ENCODE measurements at regions not wholly inside any gene's neighbourhood (a gene's known extent, or its start where the extent isn't known, plus 50 kb on each side); places are given as distances from the start of the nearest gene placed in this dataset.
"Not testable (repeated sequence)": the region's sequence is repeated elsewhere in the genome, so short reads cannot be mapped to it uniquely, and the experiment has no call there.

- Mint-ChIP-seq H3K4me1 (no peaks in the 10 kb centered on the region), H3K27me3 (peaks cover 30 to 54% of the 10 kb centered on the region in 2 donors), H3K9me3 (no peaks in the 10 kb centered on the region), H3K4me3 (no peak overlapping the region), H3K27ac (no peak overlapping the region), H3K36me3 (no peaks in the 10 kb centered on the region)
- ATAC-seq (replicated peaks) (no peak), DNase-seq (no peak)
Measured at GRCh38 chr22:49354516-49355210, 473.0 kb downstream of the BRD1 start.

GRCh38 chr22:49353235-49353634 lies 474.4 kb downstream of the BRD1 start:
- no peaks in the 10 kb centered on the region for H3K9me3 Mint-ChIP-seq
- DNase-seq (no peak), ATAC-seq (replicated peaks) (no peak)
- no peaks in the 10 kb centered on the region for H3K36me3 Mint-ChIP-seq
- H3K4me1 Mint-ChIP-seq, result no peaks in the 10 kb centered on the region
- no peak overlapping the region for H3K27ac Mint-ChIP-seq
- peaks cover 35 to 54% of the 10 kb centered on the region in 2 donors for H3K27me3 Mint-ChIP-seq
- no peak overlapping the region for H3K4me3 Mint-ChIP-seq

GRCh38 chr22:49352361-49353169 lies 475.1 kb downstream of the BRD1 start:
- no peak overlapping the region for H3K4me3 Mint-ChIP-seq
- H3K9me3 Mint-ChIP-seq, result no peaks in the 10 kb centered on the region
- no peaks in the 10 kb centered on the region for H3K4me1 Mint-ChIP-seq
- H3K27ac Mint-ChIP-seq, result no peak overlapping the region
- H3K27me3 Mint-ChIP-seq, result peaks cover 35 to 54% of the 10 kb centered on the region in 2 donors
- no peaks in the 10 kb centered on the region for H3K36me3 Mint-ChIP-seq
- DNase-seq (no peak), ATAC-seq (replicated peaks) (no peak)

- Mint-ChIP-seq H3K4me3 (peak overlapping the region in 1 of 2 donors; percentile 49), H3K4me1 (no peaks in the 10 kb centered on the region), H3K27me3 (peaks cover 35 to 54% of the 10 kb centered on the region in 2 donors), H3K9me3 (no peaks in the 10 kb centered on the region), H3K36me3 (no peaks in the 10 kb centered on the region), H3K27ac (no peak overlapping the region)
- no peak for ATAC-seq (replicated peaks)
- DNase-seq, result no peak
Measured at GRCh38 chr22:49351761-49352227, 475.9 kb downstream of the BRD1 start.

- H3K36me3 Mint-ChIP-seq, result no peaks in the 10 kb centered on the region
- H3K27ac Mint-ChIP-seq, result no peak overlapping the region
- H3K27me3 Mint-ChIP-seq, result peaks cover 40 to 53% of the 10 kb centered on the region in 2 donors
- no peaks in the 10 kb centered on the region for H3K4me1 Mint-ChIP-seq
- no peak overlapping the region for H3K4me3 Mint-ChIP-seq
- no peaks in the 10 kb centered on the region for H3K9me3 Mint-ChIP-seq
- ATAC-seq (replicated peaks) (no peak), DNase-seq (no peak)
Measured at GRCh38 chr22:49350441-49351121, 477.1 kb downstream of the BRD1 start.

- peaks cover 39 to 47% of the 10 kb centered on the region in 2 donors for H3K27me3 Mint-ChIP-seq
- no peak overlapping the region for H3K4me3 Mint-ChIP-seq
- H3K9me3 Mint-ChIP-seq, result no peaks in the 10 kb centered on the region
- ATAC-seq (replicated peaks), result no peak
- no peak overlapping the region for H3K27ac Mint-ChIP-seq
- H3K4me1 Mint-ChIP-seq, result no peaks in the 10 kb centered on the region
- H3K36me3 Mint-ChIP-seq, result no peaks in the 10 kb centered on the region
- DNase-seq, result no peak
Measured at GRCh38 chr22:49349841-49350381, 477.8 kb downstream of the BRD1 start.

GRCh38 chr22:49349181-49349835 lies 478.4 kb downstream of the BRD1 start:
- Mint-ChIP-seq H3K4me1 (no peaks in the 10 kb centered on the region), H3K27ac (no peak overlapping the region), H3K36me3 (no peaks in the 10 kb centered on the region), H3K4me3 (no peak overlapping the region), H3K27me3 (peaks cover 34 to 47% of the 10 kb centered on the region in 2 donors), H3K9me3 (no peaks in the 10 kb centered on the region)
- ATAC-seq (replicated peaks) (no peak), DNase-seq (no peak)

GRCh38 chr22:49348631-49349030 lies 479.0 kb downstream of the BRD1 start:
- DNase-seq, result no peak
- Mint-ChIP-seq H3K4me3 (no peak overlapping the region), H3K9me3 (no peaks in the 10 kb centered on the region), H3K27ac (no peak overlapping the region), H3K27me3 (peaks cover 33 to 46% of the 10 kb centered on the region in 2 donors), H3K4me1 (no peaks in the 10 kb centered on the region), H3K36me3 (no peaks in the 10 kb centered on the region)
- no peak for ATAC-seq (replicated peaks)

- H3K4me1 Mint-ChIP-seq, result no peaks in the 10 kb centered on the region
- H3K4me3 Mint-ChIP-seq, result no peak overlapping the region
- peaks cover 29 to 39% of the 10 kb centered on the region in 2 donors for H3K27me3 Mint-ChIP-seq
- no peak overlapping the region for H3K27ac Mint-ChIP-seq
- H3K36me3 Mint-ChIP-seq, result no peaks in the 10 kb centered on the region
- H3K9me3 Mint-ChIP-seq, result no peaks in the 10 kb centered on the region
- no peak for ATAC-seq (replicated peaks)
- no peak for DNase-seq
Measured at GRCh38 chr22:49347376-49347775, 480.3 kb downstream of the BRD1 start.

- Mint-ChIP-seq H3K4me3 (no peak overlapping the region), H3K36me3 (no peaks in the 10 kb centered on the region), H3K27me3 (peaks cover 29 to 44% of the 10 kb centered on the region in 2 donors), H3K27ac (no peak overlapping the region), H3K4me1 (no peaks in the 10 kb centered on the region), H3K9me3 (no peaks in the 10 kb centered on the region)
- no peak for DNase-seq
- ATAC-seq (replicated peaks), result no peak
Measured at GRCh38 chr22:49345896-49346295, 481.8 kb downstream of the BRD1 start.

- Mint-ChIP-seq H3K4me3 (no peak overlapping the region), H3K27me3 (peaks cover 27 to 47% of the 10 kb centered on the region in 2 donors), H3K4me1 (no peaks in the 10 kb centered on the region), H3K27ac (no peak overlapping the region), H3K9me3 (no peaks in the 10 kb centered on the region), H3K36me3 (no peaks in the 10 kb centered on the region)
- no peak for ATAC-seq (replicated peaks)
- DNase-seq, result no peak
Measured at GRCh38 chr22:49344656-49345055, 483.0 kb downstream of the BRD1 start.

- Mint-ChIP-seq H3K27me3 (peaks cover 22 to 46% of the 10 kb centered on the region in 2 donors), H3K9me3 (no peaks in the 10 kb centered on the region), H3K4me3 (no peak overlapping the region), H3K27ac (no peak overlapping the region), H3K4me1 (no peaks in the 10 kb centered on the region), H3K36me3 (no peaks in the 10 kb centered on the region)
- DNase-seq, result no peak
- no peak for ATAC-seq (replicated peaks)
Measured at GRCh38 chr22:49344161-49344560, 483.5 kb downstream of the BRD1 start.

GRCh38 chr22:49340406-49340805 lies 487.3 kb downstream of the BRD1 start:
- Mint-ChIP-seq H3K27me3 (peaks cover 20 to 35% of the 10 kb centered on the region in 2 donors), H3K4me3 (no peak overlapping the region), H3K27ac (no peak overlapping the region), H3K36me3 (no peaks in the 10 kb centered on the region), H3K9me3 (no peaks in the 10 kb centered on the region), H3K4me1 (no peaks in the 10 kb centered on the region)
- no peak for DNase-seq
- ATAC-seq (replicated peaks), result no peak

GRCh38 chr22:49336483-49336882 lies 491.2 kb downstream of the BRD1 start:
- peaks cover 18 to 23% of the 10 kb centered on the region in 2 donors for H3K27me3 Mint-ChIP-seq
- not testable (repeated sequence) for H3K36me3 Mint-ChIP-seq; H3K4me3 Mint-ChIP-seq; H3K4me1 Mint-ChIP-seq; H3K9me3 Mint-ChIP-seq; ATAC-seq (replicated peaks); H3K27ac Mint-ChIP-seq; DNase-seq
